GM19240 (cell line): ENCODE measurements at regions not wholly inside any gene's neighbourhood (a gene's known extent, or its start where the extent isn't known, plus 50 kb on each side); places are given as distances from the start of the nearest gene placed in this dataset.

Experiments
- DNase-seq: peaks from one replicate; pipeline ENCODE4 v3.0.0; 2011; ENCODE audit warnings: low spot score; ENCODE audit not compliant: insufficient read length

DNA sequence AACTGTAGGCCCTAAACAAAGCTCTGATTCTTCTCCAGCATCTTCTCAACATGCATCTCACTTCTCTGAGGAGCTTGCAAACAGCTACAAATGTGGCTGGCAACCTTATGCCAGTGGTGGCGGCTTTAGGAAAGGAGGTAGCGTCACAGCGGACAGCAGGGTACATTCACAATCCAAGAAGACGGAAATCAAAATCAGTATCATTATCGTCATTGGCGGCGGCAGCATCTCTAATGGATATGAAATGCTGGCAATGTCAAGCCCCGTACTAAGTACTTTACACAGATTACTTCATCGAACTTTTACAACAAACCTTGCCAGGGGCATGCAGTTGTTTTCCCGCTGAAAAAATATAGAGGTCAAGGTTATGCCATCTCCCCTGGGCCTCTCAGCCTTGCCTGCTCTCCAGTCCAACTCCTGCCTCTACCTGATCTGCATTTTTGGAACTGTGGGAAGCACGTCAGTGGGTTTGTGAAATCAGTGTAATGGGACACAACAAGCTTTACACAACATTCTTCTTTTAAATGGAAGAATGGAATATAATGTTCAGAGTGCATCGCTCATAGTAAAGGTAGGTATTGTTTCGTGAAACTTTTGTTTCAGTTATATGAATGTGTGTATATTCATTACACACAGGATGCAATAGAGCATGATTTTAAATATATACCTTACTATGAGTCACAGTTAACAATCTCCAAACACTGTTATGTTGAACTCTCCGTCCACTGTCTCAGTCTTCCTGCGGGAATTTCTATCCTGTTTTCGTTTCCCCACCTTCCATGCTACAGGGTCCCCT is 152.9 kb downstream of the TTC32 start:
- DNase-seq: no peak

DNA sequence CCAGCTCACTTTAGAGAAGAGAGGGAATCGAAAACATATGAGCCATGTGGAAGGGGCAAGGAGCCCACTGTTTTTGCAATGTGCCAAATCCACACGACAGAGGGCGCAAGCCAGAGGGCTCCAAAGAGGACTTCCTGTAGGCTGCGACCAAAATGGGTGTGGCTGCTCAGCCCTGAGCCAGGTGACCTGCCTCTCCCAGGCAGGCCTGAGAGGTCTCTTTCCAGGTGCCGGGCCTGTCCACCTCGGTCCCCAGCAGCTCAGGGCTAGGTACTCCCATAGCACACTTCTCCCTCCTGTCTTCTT is 153.8 kb downstream of the TTC32 start:
- DNase-seq: no peak

DNA sequence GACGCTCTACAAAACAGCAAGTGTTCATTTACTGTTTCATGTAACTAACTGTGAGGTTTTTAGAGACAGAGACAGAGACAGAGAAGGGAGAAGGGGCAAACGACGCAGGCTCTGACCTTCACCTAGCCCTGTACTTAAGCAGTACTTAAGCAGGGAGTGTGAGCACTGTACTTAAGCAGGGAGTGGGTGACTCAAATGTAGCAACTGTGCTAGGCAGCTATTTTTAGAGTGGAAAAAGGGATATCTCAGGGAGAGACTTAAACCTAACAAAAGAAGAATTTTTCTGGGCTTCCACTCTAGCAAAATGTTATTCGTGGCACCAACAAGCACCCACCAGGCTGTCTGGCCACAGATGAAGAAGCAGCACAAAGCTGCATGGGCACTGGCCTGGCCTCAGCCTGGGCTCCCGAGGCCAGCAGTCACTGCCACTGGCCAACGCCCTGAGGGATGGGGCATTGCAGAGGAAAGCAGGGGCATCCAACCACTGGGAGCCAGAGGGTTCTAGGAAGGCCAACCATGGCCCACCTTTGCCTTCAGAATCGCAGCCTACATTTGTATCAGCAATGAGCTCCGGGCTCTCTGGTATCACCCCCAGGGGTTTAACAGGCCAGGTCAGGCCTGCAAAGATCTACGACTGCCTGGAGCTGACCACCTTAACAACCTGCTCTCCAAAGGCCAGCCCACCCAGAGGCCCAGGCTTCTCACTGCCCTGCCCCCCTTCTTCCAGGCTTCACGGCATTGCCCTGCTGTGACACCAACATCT is 154.3 kb downstream of the TTC32 start:
- DNase-seq: no peak

DNA sequence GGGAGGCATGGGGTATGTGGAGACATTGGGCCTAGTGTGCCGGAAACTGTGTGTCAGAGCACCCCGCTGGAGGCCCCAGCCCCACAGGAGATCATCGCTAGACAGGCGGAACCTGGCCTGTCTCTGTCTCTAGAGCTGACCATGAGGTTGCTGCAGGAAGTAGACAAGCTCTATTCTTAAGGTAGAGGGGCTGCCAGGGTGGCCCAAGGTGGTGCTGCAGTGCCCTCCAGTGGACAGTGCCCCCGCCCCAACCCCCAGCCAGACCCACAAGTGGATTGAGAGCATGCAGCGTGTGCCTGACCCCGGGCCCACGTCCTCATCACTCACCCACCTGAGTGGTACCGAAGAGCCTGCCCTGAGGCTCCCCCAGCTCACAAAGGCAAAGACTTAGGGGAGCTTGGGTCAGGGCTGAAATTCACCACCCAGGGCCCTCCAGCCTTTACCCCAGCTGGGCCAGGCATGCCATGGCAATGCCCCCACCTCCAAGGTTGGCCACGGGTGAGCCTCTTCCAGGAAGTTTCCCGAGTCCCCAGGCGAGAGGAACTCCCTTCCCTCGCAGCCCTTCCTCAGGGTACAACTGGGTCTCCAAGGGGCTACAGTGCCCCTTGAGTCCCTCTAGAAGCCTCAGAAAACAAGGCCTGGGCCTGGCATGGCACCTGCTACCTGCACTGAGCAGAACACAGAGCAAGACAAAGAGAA is 155.0 kb downstream of the TTC32 start:
- no peak for DNase-seq

DNA sequence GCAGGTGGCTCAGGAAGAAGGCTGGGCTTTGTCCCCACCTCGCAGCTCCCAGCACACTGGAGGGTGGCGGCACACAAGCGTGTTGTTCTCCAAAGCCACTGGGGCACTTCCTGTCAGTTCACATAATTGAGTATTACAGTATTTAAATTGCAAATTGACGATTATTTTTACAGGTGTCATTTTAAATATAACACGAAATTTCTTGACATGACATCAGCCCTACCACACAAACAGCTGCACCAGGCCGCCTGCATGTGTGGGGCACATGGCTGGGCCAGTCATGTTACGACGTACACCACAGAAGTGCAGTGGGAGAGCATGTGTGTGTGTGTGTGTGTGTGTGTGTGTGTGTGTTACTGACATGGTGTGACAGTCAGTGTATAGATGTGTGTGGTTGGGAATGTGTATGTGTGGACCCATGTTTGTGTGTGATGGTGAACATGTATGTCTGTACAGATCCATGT is 155.6 kb downstream of the TTC32 start:
- DNase-seq: no peak

DNA sequence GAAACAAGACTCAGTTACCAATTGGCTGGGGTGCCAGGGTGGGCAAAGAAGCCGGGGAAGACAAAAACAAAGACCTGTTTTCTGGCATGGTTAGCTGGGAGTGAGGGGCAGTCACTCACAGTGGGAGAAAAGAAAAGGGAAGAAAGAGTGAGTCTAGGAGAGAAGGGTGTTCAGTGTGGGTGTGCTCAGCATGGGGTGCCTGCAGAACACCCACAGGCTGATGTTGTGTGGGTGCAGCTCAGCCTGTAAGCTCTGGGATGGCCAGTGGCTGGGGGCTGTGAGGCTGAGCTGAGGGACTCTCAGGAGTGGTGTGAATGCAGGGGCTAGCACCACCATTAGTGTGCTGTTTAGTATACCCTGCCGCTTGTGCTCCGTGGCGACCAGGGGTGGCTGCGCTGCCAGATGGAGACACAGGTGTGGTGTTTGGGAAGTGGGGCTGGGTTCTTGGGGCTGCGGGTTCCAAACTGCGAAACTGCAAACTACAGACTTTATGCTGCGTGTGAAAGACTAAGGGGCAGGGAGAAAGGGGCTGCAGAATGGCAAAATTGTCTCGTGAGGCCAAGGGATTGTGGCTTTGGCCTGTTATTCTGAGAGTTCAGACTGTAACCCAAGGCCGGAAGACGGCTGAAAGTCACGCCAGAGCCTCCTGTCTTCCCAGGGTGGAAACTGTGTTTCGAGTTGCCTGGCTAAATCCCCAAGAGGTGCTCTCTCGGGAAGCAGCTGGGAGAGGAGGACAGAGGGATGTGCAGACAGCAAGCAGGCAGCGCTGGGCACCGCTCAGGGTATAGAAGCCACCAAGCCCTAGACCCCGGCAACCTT is 156.3 kb downstream of the TTC32 start:
- no peak for DNase-seq

DNA sequence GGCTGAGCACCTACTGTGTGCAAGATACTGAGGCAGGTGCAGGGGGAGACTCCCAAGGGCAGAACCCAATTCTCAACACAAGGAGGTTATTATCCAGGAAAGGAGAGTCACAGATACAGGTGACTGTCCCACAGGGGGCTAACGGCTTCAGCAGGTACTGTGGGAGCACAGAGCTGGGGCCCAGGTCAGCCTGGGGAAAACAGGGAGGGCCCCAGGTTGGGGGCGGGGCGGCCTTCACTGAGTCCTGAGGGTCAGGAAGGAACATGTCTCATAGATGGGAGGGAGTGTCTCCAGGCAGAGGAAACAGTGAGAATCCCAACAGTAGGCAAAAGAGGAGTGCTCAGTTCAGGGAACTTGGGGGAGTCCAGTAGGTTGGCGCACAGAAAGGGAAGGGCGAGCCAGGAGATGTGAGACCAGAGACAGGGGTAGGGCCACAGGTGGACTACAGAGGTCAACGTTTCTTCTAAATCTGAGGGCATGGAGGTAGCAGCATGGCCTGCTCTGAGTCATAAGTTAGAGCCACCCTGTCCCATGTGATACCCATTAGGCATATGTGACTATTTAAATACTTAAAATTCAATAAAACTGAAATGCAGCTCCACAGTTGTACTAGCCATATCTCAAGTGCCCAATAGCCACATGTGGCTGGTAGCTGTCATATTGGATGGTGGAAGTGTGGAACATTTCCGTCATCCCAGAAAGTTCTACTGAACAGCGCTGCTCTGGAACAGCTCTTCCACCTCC is 157.2 kb downstream of the TTC32 start:
- DNase-seq: no peak

GRCh38 chr2:19743641-19744040 is 158.1 kb downstream of the TTC32 start:
- DNase-seq: no peak

DNA sequence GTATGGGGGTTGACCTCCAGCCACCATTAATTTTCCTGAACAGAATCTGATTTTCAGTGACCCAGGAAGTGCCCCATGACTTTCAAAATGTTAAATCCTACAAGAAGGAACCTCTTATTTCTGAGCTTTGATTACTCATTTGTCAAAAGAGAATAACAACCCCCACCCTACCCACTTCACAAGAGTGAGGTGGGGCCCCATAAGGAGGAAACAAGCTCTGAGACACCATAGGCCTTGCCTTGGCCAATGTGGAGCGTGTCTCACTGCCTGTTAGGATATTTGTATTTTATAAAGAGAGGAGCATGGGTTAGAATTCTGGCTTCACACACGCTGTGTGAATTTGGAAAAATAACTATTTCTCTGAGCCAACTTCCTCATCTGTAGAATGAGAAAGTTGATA is 158.9 kb downstream of the TTC32 start:
- no peak for DNase-seq

DNA sequence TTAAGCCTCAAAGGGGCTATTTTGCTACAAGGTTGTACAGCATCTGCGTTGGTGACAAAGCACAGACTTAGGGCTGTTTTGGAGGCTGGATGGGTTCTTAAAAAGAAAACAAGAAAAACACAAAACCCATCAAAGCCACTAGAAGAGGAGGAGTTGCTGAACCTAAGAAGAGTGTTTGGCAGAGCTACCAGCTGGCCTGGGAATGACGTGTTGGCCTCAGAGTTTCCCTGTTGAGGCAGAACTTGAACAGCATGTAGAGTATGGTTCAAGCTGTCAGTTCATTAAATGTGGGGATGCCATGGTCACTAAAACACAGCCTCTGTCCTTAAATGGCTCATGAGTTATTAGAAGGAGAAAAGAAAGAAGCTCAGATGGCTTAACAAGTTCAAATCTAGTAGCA is 162.5 kb downstream of the TTC32 start:
- DNase-seq: no peak

- DNase-seq: no peak
Observed at GRCh38 chr2:19738707-19739106, 163.1 kb downstream of the TTC32 start.

- no peak for DNase-seq
Observed at GRCh38 chr2:19736191-19736831, 165.5 kb downstream of the TTC32 start.

- no peak for DNase-seq
Observed at GRCh38 chr2:19733951-19734425, 167.8 kb downstream of the TTC32 start.

DNA sequence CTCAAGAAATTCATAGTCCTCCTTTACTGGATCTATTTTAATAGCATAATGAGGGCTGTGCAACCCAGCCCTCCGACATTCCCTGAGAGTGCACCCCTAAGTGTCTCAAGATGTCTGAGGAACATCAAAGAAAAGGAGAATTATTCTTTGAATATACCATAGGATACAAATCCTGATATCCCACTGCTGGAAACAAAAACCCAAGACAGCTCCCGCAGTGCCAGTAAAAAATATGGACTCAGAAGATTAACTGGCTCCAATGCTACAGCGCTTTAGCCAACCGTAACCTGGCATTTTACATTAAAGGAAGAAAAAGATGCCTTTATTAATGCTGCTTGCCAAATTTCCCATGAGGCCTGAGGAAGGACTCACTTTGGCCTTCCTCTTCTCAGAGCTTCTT is 168.4 kb downstream of the TTC32 start:
- DNase-seq: no peak

GRCh38 chr2:19732255-19732654 is 169.5 kb downstream of the TTC32 start:
- DNase-seq: no peak

DNA sequence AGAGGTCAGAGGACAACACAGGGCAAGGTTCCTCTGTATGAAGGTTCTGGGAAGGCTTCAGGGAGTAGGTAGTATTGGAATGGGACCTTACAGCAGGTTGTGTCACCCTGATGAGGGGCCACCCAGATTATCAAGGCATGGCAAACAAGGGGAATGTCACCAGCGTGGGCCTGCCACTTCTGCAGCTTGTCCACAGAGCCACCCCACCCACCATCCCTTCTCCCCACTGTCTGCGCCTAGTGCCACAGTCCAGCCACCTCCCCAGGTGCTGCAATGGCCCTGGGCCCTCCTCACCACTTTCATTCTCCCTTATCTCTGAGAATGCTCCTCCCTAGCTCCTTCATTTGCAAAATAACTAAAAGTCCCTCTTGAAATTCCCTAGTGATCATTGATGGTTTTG is 170.3 kb downstream of the TTC32 start:
- no peak for DNase-seq

GRCh38 chr2:19731037-19731436 is 170.7 kb downstream of the TTC32 start:
- no peak for DNase-seq

- no peak for DNase-seq
Observed at GRCh38 chr2:19728125-19728524, 173.7 kb downstream of the TTC32 start.

- no peak for DNase-seq
Observed at GRCh38 chr2:19725392-19725791, 176.4 kb downstream of the TTC32 start.

- DNase-seq: no peak
Observed at GRCh38 chr2:19723021-19723420, 178.8 kb downstream of the TTC32 start.
